ENCODE measurements at regions not wholly inside any gene's neighbourhood (a gene's known extent, or its start where the extent isn't known, plus 50 kb on each side); places are given as distances from the start of the nearest gene placed in this dataset.

DNA sequence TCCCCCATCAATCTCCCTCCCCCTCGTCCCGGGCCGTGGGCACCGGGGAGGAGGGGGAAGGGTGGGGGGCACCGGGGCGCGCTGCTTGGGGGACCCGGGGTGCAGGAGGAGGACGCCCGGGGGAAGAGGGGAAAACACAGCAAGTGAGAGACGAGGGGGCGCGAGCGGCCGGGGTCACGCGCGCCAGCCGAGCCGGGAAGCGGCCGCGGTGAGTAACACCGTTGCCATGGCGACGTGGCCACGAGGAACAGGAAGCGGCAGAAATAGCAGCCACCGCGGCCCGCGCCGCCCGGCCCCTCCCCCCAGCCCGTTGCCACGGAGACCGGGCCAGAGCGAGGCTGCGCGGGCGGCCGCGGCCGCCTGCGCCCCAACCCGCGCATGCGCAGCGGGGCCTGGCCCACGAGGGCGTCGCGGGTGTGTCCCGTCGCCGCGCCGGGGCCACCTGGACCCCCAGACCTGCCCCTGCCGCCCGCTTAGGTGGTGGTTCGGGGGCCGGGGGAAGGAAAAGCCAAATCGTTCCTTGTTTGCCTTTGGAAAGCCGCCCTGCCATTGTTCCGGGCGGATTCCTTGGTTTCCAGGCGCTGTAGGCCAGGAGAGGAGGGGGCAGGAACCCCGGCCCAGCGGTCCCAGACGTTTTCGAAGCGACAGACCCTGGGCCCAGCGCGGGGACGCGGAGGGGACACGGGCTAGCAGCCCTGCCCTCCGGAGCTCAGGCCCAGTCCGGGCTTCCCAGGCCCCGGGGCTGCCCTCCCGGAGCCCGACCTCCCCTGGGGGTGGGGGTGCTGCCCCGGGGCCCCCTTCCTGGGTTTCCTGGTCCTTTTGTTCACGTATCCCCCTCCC, 207.1 kb downstream of the C9orf50 start:
- TF ChIP-seq, protein P1, sequence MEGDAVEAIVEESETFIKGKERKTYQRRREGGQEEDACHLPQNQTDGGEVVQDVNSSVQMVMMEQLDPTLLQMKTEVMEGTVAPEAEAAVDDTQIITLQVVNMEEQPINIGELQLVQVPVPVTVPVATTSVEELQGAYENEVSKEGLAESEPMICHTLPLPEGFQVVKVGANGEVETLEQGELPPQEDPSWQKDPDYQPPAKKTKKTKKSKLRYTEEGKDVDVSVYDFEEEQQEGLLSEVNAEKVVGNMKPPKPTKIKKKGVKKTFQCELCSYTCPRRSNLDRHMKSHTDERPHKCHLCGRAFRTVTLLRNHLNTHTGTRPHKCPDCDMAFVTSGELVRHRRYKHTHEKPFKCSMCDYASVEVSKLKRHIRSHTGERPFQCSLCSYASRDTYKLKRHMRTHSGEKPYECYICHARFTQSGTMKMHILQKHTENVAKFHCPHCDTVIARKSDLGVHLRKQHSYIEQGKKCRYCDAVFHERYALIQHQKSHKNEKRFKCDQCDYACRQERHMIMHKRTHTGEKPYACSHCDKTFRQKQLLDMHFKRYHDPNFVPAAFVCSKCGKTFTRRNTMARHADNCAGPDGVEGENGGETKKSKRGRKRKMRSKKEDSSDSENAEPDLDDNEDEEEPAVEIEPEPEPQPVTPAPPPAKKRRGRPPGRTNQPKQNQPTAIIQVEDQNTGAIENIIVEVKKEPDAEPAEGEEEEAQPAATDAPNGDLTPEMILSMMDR (IDR thresholded peaks at IDR 0.05) = no peak
- TF ChIP-seq ZFX (IDR thresholded peaks at IDR 0.05; ENCODE audit: borderline replicate concordance) = no peak

All from 22Rv1 (cell line).